GM19372 (cell line): ENCODE measurements at regions not wholly inside any gene's neighbourhood (a gene's known extent, or its start where the extent isn't known, plus 50 kb on each side); places are given as distances from the start of the nearest gene placed in this dataset.
"Not testable (repeated sequence)": the region's sequence is repeated elsewhere in the genome, so short reads cannot be mapped to it uniquely, and the experiment has no call there.

Experiments
- ATAC-seq: cut with Tn5 transposase; IDR thresholded peaks from one replicate; pipeline ENCODE4 v1.9.1; 2021; ENCODE audit warnings: mild to moderate bottlenecking, low read depth, moderate library complexity; ENCODE audit not compliant: unreplicated experiment

GRCh38 chr7:86050918-86051317 lies 592.8 kb upstream of the GRM3 start:
- ATAC-seq, result no peak

- no peak for ATAC-seq
These were observed 593.8 kb upstream of the GRM3 start for GRCh38 chr7:86049910-86050309.

GRCh38 chr7:86045197-86045596 lies 598.5 kb upstream of the GRM3 start:
- ATAC-seq, result not testable (repeated sequence)

GRCh38 chr7:86025807-86026206 lies 617.9 kb upstream of the GRM3 start:
- ATAC-seq, result no peak

- ATAC-seq, result no peak
These were observed 630.0 kb upstream of the GRM3 start for GRCh38 chr7:86013662-86014061.

- ATAC-seq, result no peak
These were observed 630.7 kb upstream of the GRM3 start for GRCh38 chr7:86012971-86013370.

GRCh38 chr7:86008898-86009297 lies 634.8 kb upstream of the GRM3 start:
- ATAC-seq, result no peak

GRCh38 chr7:86006909-86007308 lies 636.8 kb upstream of the GRM3 start:
- no peak for ATAC-seq

- ATAC-seq, result no peak
These were observed 640.9 kb upstream of the GRM3 start for GRCh38 chr7:86002858-86003257.

- ATAC-seq, result no peak
These were observed 646.2 kb upstream of the GRM3 start for GRCh38 chr7:85997515-85997914.

GRCh38 chr7:85995101-85995500 lies 648.6 kb upstream of the GRM3 start:
- ATAC-seq, result no peak

- no peak for ATAC-seq
These were observed 663.0 kb upstream of the GRM3 start for GRCh38 chr7:85980740-85981139.

- ATAC-seq, result no peak
These were observed 669.5 kb upstream of the GRM3 start for GRCh38 chr7:85974176-85974575.

- no peak for ATAC-seq
These were observed 671.1 kb upstream of the GRM3 start for GRCh38 chr7:85972504-85973141.

- ATAC-seq, result no peak
These were observed 688.7 kb upstream of the GRM3 start for GRCh38 chr7:85954961-85955360.

- no peak for ATAC-seq
These were observed 692.8 kb upstream of the GRM3 start for GRCh38 chr7:85950871-85951270.

- no peak for ATAC-seq
These were observed 693.3 kb upstream of the GRM3 start for GRCh38 chr7:85950418-85950817.

GRCh38 chr7:85947767-85948166 lies 695.9 kb upstream of the GRM3 start:
- ATAC-seq, result no peak

GRCh38 chr7:85940798-85941197 lies 702.9 kb upstream of the GRM3 start:
- no peak for ATAC-seq

GRCh38 chr7:85931919-85932318 lies 711.8 kb upstream of the GRM3 start:
- ATAC-seq, result no peak

GRCh38 chr7:85928500-85928899 lies 715.2 kb upstream of the GRM3 start:
- no peak for ATAC-seq

- no peak for ATAC-seq
These were observed 716.5 kb upstream of the GRM3 start for GRCh38 chr7:85927226-85927625.

GRCh38 chr7:85924062-85924461 lies 719.6 kb upstream of the GRM3 start:
- no peak for ATAC-seq
